ENCODE measurements at regions not wholly inside any gene's neighbourhood (a gene's known extent, or its start where the extent isn't known, plus 50 kb on each side); places are given as distances from the start of the nearest gene placed in this dataset.
"Not testable (repeated sequence)": the region's sequence is repeated elsewhere in the genome, so short reads cannot be mapped to it uniquely, and the experiment has no call there.

- DNase-seq (ENCODE audit: low read depth in 2 of 2), result no peak
Measured at GRCh38 chr10:45249978-45250693, 65.3 kb downstream of the OR13A1 start.

GRCh38 chr10:45250694-45251075, 64.7 kb downstream of the OR13A1 start:
- DNase-seq (ENCODE audit: low read depth in 2 of 2), result not testable (repeated sequence)
